Liver (tissue), 7 donors: ENCODE measurements at regions not wholly inside any gene's neighbourhood (a gene's known extent, or its start where the extent isn't known, plus 50 kb on each side); places are given as distances from the start of the nearest gene placed in this dataset.

Experiments
- DNase-seq: peaks from one replicate; pipeline ENCODE4 v3.0.0-alpha.2; 2017; ENCODE audit warnings: low spot score
- H3K27ac ChIP-seq, 2 donors: one replicate each; pipeline ENCODE4 v1.7.0; 2013; ENCODE audit warnings: inconsistent platforms in 2 of 2, low read length in 2 of 2, control low read depth in 1 of 2, low read depth in 1 of 2, mild to moderate bottlenecking in 1 of 2
- H3K27me3 ChIP-seq, 4 donors: one replicate each; pipeline versions ENCODE4 v1.6.1 to v1.7.0; 2013; ENCODE audit warnings: low read length in 3 of 4, inconsistent platforms in 1 of 4, mild to moderate bottlenecking in 1 of 4, moderate library complexity in 1 of 4; ENCODE audit not compliant: control insufficient read depth in 4 of 4, insufficient read depth in 4 of 4
- H3K36me3 ChIP-seq, 4 donors: one replicate each; pipeline versions ENCODE4 v1.6.1 to v1.7.0; 2013; ENCODE audit warnings: low read length in 3 of 4, mild to moderate bottlenecking in 3 of 4, low read depth in 1 of 4, moderate library complexity in 1 of 4; ENCODE audit not compliant: control insufficient read depth in 4 of 4, insufficient read depth in 3 of 4
- H3K4me1 ChIP-seq, 4 donors: one replicate each; pipeline versions ENCODE4 v1.6.1 to v1.7.0; 2013; ENCODE audit warnings: low read length in 3 of 4, mild to moderate bottlenecking in 3 of 4, moderate library complexity in 1 of 4; ENCODE audit not compliant: control insufficient read depth in 4 of 4, insufficient read depth in 4 of 4
- H3K4me3 ChIP-seq, 3 donors: one replicate each; pipeline versions ENCODE4 v1.6.1 to v1.7.0; 2013; ENCODE audit warnings: low read length in 3 of 3, control low read depth in 1 of 3, low read depth in 1 of 3, mild to moderate bottlenecking in 1 of 3
- H3K9ac ChIP-seq, 2 donors: one replicate each; pipeline ENCODE4 v1.7.0; 2013; ENCODE audit warnings: low read length in 2 of 2, mild to moderate bottlenecking in 2 of 2, moderate library complexity in 2 of 2, control low read depth in 1 of 2, low read depth in 1 of 2
- H3K9me3 ChIP-seq, 4 donors: one replicate each; pipeline versions ENCODE4 v1.6.1 to v1.7.0; 2013; ENCODE audit warnings: low read length in 3 of 4; ENCODE audit not compliant: control insufficient read depth in 4 of 4
- EGR1 ChIP-seq, 2 donors: IDR thresholded peaks; 2 replicates each; pipeline ENCODE4 v1.6.1; 2016 to 2018; ENCODE audit warnings: antibody characterized with exemption in 2 of 2, low read depth in 2 of 2
- FOXA1 ChIP-seq: IDR thresholded peaks from 2 replicates; pipeline ENCODE4 v1.6.1; 2016; ENCODE audit warnings: antibody characterized with exemption
- FOXA2 ChIP-seq: IDR thresholded peaks from 2 replicates; pipeline ENCODE4 v1.6.1; 2016; ENCODE audit warnings: antibody characterized with exemption
- GABPA ChIP-seq, 2 donors: IDR thresholded peaks in 1 of 2; conservative IDR thresholded peaks in 1 of 2; 2 replicates each; pipeline ENCODE4 v1.6.1; 2016; ENCODE audit warnings: antibody characterized with exemption in 2 of 2, mild to moderate bottlenecking in 1 of 2, moderate library complexity in 1 of 2
- HNF4A ChIP-seq, 2 donors: conservative IDR thresholded peaks; 2 replicates each; pipeline ENCODE4 v1.6.1; 2016; ENCODE audit warnings: antibody characterized with exemption in 2 of 2, mild to moderate bottlenecking in 2 of 2
- HNF4G ChIP-seq: IDR thresholded peaks from 2 replicates; pipeline ENCODE4 v1.6.1; 2016; ENCODE audit warnings: antibody characterized with exemption
- JUND ChIP-seq, 2 donors: IDR thresholded peaks; 2 replicates each; pipeline ENCODE4 v1.6.1; 2016; ENCODE audit warnings: antibody characterized with exemption in 2 of 2
- NR2F2 ChIP-seq: IDR thresholded peaks from 2 replicates; pipeline ENCODE4 v1.6.1; 2016; ENCODE audit warnings: antibody characterized with exemption
- RAD21 ChIP-seq, 2 donors: IDR thresholded peaks; 2 replicates each; pipeline ENCODE4 v1.6.1; 2016; ENCODE audit warnings: antibody characterized with exemption in 2 of 2, mild to moderate bottlenecking in 2 of 2
- RXRA ChIP-seq, 2 donors: IDR thresholded peaks; 2 replicates each; pipeline ENCODE4 v1.6.1; 2017 to 2018; ENCODE audit warnings: antibody characterized with exemption in 2 of 2, mild to moderate bottlenecking in 1 of 2
- SP1 ChIP-seq: IDR thresholded peaks from 2 replicates; pipeline ENCODE4 v1.6.1; 2018; ENCODE audit warnings: antibody characterized with exemption, mild to moderate bottlenecking
- TAF1 ChIP-seq: conservative IDR thresholded peaks from 2 replicates; pipeline ENCODE4 v1.6.1; 2016; ENCODE audit warnings: antibody characterized with exemption, mild to moderate bottlenecking
- YY1 ChIP-seq: IDR thresholded peaks from 2 replicates; pipeline ENCODE4 v1.6.1; 2016; ENCODE audit warnings: antibody characterized with exemption, mild to moderate bottlenecking
- TF ChIP-seq, protein P1 (sequence below): IDR thresholded peaks from 2 replicates; pipeline ENCODE4 v1.6.1; 2016; ENCODE audit warnings: antibody characterized with exemption
- TF ChIP-seq, protein P2 (sequence below): IDR thresholded peaks from 2 replicates; pipeline ENCODE4 v1.6.1; 2016; ENCODE audit warnings: antibody characterized with exemption
- TF ChIP-seq, protein P3 (sequence below): fragments of 150-350 bp; IDR thresholded peaks from 2 replicates; pipeline ENCODE4 v1.5.1; 2017; ENCODE audit warnings: improper control_type of control experiment, low read depth, low read length; ENCODE audit not compliant: missing input control
- TF ChIP-seq, protein P4 (sequence below): IDR thresholded peaks from 2 replicates; pipeline ENCODE4 v1.6.1; 2016; ENCODE audit warnings: antibody characterized with exemption
- TF ChIP-seq, protein P5 (sequence below): IDR thresholded peaks from 2 replicates; pipeline ENCODE4 v1.6.1; 2016; ENCODE audit warnings: antibody characterized with exemption, mild to moderate bottlenecking
- donor health status: healthy.
- donor health status: healthy.
- donor health status: healthy.
- donor health status: healthy.

DNA sequence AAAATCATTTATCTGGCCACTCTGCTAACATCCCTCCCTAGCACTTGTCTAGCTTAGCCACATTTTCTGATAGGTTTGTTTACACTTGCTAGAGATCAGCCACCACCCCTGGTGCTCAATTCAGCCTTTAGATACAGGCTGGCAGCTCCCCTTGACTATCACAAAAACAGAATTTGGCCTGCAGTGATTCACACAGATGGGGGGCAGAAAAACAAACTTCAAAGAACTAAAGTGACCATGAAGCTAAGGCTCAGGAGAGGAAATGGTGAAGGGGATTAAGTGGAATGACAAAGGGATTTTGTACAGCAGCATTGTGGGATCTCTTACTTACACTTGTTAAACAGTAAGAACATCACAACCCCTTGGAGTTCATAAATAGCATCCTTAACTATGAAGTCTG, 1718.0 kb upstream of the PCDH7 start:
- no peak overlapping the region for H3K9ac ChIP-seq
- DNase-seq, result no peak
- no peak overlapping the region for H3K27ac ChIP-seq
- peaks cover 0 to 2% (median 0%) of the 10 kb centered on the region in 4 donors for H3K9me3 ChIP-seq
- no peak overlapping the region for H3K4me3 ChIP-seq
- H3K4me1 ChIP-seq, result no peaks in the 10 kb centered on the region
- H3K36me3 ChIP-seq, result no peaks in the 10 kb centered on the region
- TF ChIP-seq HNF4A (conservative IDR thresholded peaks at IDR 0.05), result no peak
- no peak for TF ChIP-seq HNF4G
- no peak for TF ChIP-seq EGR1 (IDR thresholded peaks at IDR 0.05; ENCODE audit: low read depth in 2 of 2)
- TF ChIP-seq TAF1, result no peak
- TF ChIP-seq, protein P1, sequence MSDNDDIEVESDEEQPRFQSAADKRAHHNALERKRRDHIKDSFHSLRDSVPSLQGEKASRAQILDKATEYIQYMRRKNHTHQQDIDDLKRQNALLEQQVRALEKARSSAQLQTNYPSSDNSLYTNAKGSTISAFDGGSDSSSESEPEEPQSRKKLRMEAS, result no peak
- TF ChIP-seq, protein P2, sequence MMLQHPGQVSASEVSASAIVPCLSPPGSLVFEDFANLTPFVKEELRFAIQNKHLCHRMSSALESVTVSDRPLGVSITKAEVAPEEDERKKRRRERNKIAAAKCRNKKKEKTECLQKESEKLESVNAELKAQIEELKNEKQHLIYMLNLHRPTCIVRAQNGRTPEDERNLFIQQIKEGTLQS, result no peak
- TF ChIP-seq, protein P3, sequence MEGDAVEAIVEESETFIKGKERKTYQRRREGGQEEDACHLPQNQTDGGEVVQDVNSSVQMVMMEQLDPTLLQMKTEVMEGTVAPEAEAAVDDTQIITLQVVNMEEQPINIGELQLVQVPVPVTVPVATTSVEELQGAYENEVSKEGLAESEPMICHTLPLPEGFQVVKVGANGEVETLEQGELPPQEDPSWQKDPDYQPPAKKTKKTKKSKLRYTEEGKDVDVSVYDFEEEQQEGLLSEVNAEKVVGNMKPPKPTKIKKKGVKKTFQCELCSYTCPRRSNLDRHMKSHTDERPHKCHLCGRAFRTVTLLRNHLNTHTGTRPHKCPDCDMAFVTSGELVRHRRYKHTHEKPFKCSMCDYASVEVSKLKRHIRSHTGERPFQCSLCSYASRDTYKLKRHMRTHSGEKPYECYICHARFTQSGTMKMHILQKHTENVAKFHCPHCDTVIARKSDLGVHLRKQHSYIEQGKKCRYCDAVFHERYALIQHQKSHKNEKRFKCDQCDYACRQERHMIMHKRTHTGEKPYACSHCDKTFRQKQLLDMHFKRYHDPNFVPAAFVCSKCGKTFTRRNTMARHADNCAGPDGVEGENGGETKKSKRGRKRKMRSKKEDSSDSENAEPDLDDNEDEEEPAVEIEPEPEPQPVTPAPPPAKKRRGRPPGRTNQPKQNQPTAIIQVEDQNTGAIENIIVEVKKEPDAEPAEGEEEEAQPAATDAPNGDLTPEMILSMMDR, result no peak
- TF ChIP-seq RAD21 (IDR thresholded peaks at IDR 0.05), result no peak
- TF ChIP-seq FOXA1, result no peak
- TF ChIP-seq JUND (IDR thresholded peaks at IDR 0.05), result no peak
- no peak for TF ChIP-seq GABPA (IDR thresholded peaks at IDR 0.05 in 1 of 2, conservative IDR thresholded peaks at IDR 0.05 in 1 of 2)
- TF ChIP-seq NR2F2, result no peak
- TF ChIP-seq, protein P4, sequence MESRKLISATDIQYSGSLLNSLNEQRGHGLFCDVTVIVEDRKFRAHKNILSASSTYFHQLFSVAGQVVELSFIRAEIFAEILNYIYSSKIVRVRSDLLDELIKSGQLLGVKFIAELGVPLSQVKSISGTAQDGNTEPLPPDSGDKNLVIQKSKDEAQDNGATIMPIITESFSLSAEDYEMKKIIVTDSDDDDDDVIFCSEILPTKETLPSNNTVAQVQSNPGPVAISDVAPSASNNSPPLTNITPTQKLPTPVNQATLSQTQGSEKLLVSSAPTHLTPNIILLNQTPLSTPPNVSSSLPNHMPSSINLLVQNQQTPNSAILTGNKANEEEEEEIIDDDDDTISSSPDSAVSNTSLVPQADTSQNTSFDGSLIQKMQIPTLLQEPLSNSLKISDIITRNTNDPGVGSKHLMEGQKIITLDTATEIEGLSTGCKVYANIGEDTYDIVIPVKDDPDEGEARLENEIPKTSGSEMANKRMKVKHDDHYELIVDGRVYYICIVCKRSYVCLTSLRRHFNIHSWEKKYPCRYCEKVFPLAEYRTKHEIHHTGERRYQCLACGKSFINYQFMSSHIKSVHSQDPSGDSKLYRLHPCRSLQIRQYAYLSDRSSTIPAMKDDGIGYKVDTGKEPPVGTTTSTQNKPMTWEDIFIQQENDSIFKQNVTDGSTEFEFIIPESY, result no peak
- TF ChIP-seq SP1, result no peak
- TF ChIP-seq FOXA2, result no peak
- TF ChIP-seq, protein P5, sequence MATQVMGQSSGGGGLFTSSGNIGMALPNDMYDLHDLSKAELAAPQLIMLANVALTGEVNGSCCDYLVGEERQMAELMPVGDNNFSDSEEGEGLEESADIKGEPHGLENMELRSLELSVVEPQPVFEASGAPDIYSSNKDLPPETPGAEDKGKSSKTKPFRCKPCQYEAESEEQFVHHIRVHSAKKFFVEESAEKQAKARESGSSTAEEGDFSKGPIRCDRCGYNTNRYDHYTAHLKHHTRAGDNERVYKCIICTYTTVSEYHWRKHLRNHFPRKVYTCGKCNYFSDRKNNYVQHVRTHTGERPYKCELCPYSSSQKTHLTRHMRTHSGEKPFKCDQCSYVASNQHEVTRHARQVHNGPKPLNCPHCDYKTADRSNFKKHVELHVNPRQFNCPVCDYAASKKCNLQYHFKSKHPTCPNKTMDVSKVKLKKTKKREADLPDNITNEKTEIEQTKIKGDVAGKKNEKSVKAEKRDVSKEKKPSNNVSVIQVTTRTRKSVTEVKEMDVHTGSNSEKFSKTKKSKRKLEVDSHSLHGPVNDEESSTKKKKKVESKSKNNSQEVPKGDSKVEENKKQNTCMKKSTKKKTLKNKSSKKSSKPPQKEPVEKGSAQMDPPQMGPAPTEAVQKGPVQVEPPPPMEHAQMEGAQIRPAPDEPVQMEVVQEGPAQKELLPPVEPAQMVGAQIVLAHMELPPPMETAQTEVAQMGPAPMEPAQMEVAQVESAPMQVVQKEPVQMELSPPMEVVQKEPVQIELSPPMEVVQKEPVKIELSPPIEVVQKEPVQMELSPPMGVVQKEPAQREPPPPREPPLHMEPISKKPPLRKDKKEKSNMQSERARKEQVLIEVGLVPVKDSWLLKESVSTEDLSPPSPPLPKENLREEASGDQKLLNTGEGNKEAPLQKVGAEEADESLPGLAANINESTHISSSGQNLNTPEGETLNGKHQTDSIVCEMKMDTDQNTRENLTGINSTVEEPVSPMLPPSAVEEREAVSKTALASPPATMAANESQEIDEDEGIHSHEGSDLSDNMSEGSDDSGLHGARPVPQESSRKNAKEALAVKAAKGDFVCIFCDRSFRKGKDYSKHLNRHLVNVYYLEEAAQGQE, result no peak
- no peak for TF ChIP-seq YY1
- no peak for TF ChIP-seq RXRA (IDR thresholded peaks at IDR 0.05)
- H3K27me3 ChIP-seq, result peaks cover 0 to 3% (median 0%) of the 10 kb centered on the region in 4 donors
